Large intestine (tissue), 3 donors: ENCODE measurements at regions not wholly inside any gene's neighbourhood (a gene's known extent, or its start where the extent isn't known, plus 50 kb on each side); places are given as distances from the start of the nearest gene placed in this dataset.

Source experiments
- DNase-seq, 2 donors: peaks; one replicate each; pipeline versions ENCODE4 v3.0.0 to v3.0.0-alpha.2; 2013
- H3K27ac ChIP-seq: one replicate; pipeline ENCODE4 v1.5.1; 2013; ENCODE audit warnings: low read length
- H3K27me3 ChIP-seq: 2 replicates; pipeline ENCODE4 v1.6.1; 2013; ENCODE audit warnings: low read length; ENCODE audit not compliant: control insufficient read depth, insufficient read depth
- H3K36me3 ChIP-seq: 2 replicates; pipeline ENCODE4 v1.6.1; 2013; ENCODE audit warnings: low read length; ENCODE audit not compliant: control insufficient read depth, insufficient read depth
- H3K4me1 ChIP-seq: one replicate; pipeline ENCODE4 v1.6.1; 2013; ENCODE audit warnings: low read length; ENCODE audit not compliant: control insufficient read depth, insufficient read depth
- H3K4me3 ChIP-seq: one replicate; pipeline ENCODE4 v1.5.1; 2013; ENCODE audit warnings: low read length
- H3K9me3 ChIP-seq: one replicate; pipeline ENCODE4 v1.6.1; 2013; ENCODE audit warnings: mild to moderate bottlenecking, low read depth, low read length, moderate library complexity; ENCODE audit not compliant: control insufficient read depth
- WGBS: methylation state at CpG from one replicate; pipeline ENCODE4 v1.1.5; 2013; ENCODE audit warnings: low lambda C conversion rate; ENCODE audit not compliant: insufficient coverage; 5-methylcytosine and 5-hydroxymethylcytosine counted together

- Histone ChIP-seq H3K27me3 (no peaks in the 10 kb centered on the region), H3K27ac (no peak overlapping the region), H3K4me3 (no peak overlapping the region), H3K9me3 (no peaks in the 10 kb centered on the region), H3K4me1 (no peaks in the 10 kb centered on the region), H3K36me3 (no peaks in the 10 kb centered on the region)
- WGBS: 100% methylated on average over 1 of the region's 3 CpGs
- DNase-seq: no peak
These were observed 265.0 kb downstream of the RBM26 start for GRCh38 chr13:79141082-79141481.

DNA sequence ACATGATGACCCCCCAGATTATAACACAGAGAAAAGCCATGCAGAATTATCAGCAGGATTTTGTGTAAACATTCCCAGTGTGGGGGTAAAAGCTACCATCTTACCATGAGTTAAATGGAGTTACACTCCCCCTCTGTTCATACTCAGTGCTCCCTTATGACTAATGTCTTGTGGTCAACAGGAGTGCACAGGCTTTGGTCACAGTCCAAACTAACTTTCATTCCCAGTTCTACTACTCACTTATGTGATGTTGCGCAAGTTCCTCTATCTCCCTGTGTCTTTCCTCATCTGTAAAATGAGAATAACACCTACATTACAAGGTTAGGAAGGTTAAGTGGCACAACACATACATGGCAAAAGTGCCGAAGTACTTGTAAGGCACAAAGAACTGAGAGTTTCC, 277.9 kb downstream of the RBM26 start:
- WGBS: no CpG with 5 or more reads among the region's 2 CpGs
- H3K9me3 ChIP-seq: no peaks in the 10 kb centered on the region
- no peak overlapping the region for H3K4me3 ChIP-seq
- DNase-seq: no peak
- no peak overlapping the region for H3K27ac ChIP-seq
- no peaks in the 10 kb centered on the region for H3K27me3 ChIP-seq
- no peaks in the 10 kb centered on the region for H3K4me1 ChIP-seq
- no peaks in the 10 kb centered on the region for H3K36me3 ChIP-seq

GRCh38 chr13:79126706-79127105, 279.3 kb downstream of the RBM26 start:
- Histone ChIP-seq H3K4me1 (no peaks in the 10 kb centered on the region), H3K9me3 (no peaks in the 10 kb centered on the region), H3K36me3 (no peaks in the 10 kb centered on the region), H3K4me3 (no peak overlapping the region), H3K27ac (no peak overlapping the region), H3K27me3 (no peaks in the 10 kb centered on the region)
- 100% methylated on average over 1 of the region's 1 CpG for WGBS
- DNase-seq: no peak

- Histone ChIP-seq H3K4me3 (no peak overlapping the region), H3K36me3 (no peaks in the 10 kb centered on the region), H3K9me3 (peaks cover 3% of the 10 kb centered on the region), H3K27me3 (no peaks in the 10 kb centered on the region), H3K4me1 (no peaks in the 10 kb centered on the region), H3K27ac (no peak overlapping the region)
- DNase-seq: no peak
- WGBS: 80% methylated on average over 2 of the region's 2 CpGs
These were observed 281.9 kb downstream of the RBM26 start for GRCh38 chr13:79124183-79124582.

GRCh38 chr13:79121286-79121685, 284.8 kb downstream of the RBM26 start:
- Histone ChIP-seq H3K27ac (no peak overlapping the region), H3K4me3 (no peak overlapping the region), H3K4me1 (no peaks in the 10 kb centered on the region), H3K9me3 (peaks cover 3% of the 10 kb centered on the region), H3K36me3 (no peaks in the 10 kb centered on the region), H3K27me3 (no peaks in the 10 kb centered on the region)
- no peak for DNase-seq
- 70% methylated on average over 2 of the region's 4 CpGs for WGBS

GRCh38 chr13:79119578-79120107, 286.4 kb downstream of the RBM26 start:
- no peak overlapping the region for H3K4me3 ChIP-seq
- no peaks in the 10 kb centered on the region for H3K27me3 ChIP-seq
- peaks cover 3% of the 10 kb centered on the region for H3K9me3 ChIP-seq
- no peak overlapping the region for H3K27ac ChIP-seq
- DNase-seq: no peak
- WGBS: no CpG with 5 or more reads among the region's 34 CpGs
- no peaks in the 10 kb centered on the region for H3K36me3 ChIP-seq
- H3K4me1 ChIP-seq: no peaks in the 10 kb centered on the region

- H3K4me3 ChIP-seq: no peak overlapping the region
These were observed 294.0 kb downstream of the RBM26 start for GRCh38 chr13:79112016-79112415.

DNA sequence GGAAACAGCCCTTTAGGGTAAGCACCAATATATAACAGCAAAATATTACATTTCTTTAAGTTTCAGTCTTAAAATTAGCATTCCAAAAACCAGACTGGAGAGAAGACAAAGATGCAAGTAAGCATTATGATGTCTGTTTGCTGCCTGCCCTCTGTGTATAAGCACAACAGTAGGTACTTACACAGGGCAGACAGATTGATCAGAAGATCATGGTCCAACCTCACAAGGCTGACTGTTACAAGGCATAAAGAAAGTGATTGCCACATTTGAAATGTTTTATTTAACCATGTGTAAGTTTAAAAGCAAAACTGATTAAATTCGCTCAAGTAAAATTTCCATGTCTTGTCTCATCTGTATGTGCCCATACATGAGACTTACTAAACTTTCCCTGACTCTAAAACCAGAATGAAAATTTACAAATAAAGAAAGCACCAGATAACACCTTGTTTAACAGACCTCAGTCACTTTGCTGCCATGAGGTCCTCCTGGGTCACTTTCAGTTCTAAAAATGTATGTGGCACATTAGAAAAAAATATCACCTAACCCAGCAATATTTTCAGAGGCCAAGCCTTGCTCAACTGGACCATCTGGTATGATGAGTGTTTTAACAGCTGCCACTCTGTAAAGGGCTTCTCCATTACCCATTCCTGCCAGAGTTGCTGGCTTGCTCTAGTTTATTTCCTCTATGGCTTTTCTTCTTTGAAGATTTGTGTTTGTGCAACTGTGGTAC, 297.0 kb downstream of the RBM26 start:
- Histone ChIP-seq H3K4me1 (no peaks in the 10 kb centered on the region), H3K27me3 (no peaks in the 10 kb centered on the region), H3K9me3 (no peaks in the 10 kb centered on the region), H3K4me3 (no peak overlapping the region), H3K36me3 (no peaks in the 10 kb centered on the region), H3K27ac (no peak overlapping the region)
- 100% methylated on average over 1 of the region's 1 CpG for WGBS
- DNase-seq: no peak

More at GRCh38 chr13:79112016-79112415, 294.0 kb downstream of the RBM26 start:
- no peaks in the 10 kb centered on the region for H3K4me1 ChIP-seq
- no peaks in the 10 kb centered on the region for H3K36me3 ChIP-seq
- DNase-seq: no peak
- no peak overlapping the region for H3K27ac ChIP-seq
- no peaks in the 10 kb centered on the region for H3K9me3 ChIP-seq
- H3K27me3 ChIP-seq: no peaks in the 10 kb centered on the region

DNA sequence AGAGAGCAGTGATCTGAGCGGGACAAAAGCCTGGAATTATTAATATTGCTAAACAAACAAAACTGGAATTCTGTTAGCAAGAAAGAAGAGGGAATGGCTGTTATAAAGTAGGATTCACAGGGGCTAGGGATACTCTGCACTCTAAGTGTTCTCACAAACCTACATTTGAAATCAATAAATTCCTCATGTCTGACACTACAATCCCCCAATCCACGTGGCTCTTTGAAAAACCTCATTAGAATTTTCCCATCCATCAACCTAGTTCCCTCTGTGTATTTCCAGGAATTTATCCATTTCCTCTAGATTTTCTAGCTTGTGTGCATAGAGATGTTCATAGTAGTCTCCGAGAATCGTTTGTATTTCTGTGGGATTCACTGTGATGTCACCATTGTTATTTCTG, 307.5 kb downstream of the RBM26 start:
- Histone ChIP-seq H3K4me3 (no peak overlapping the region), H3K4me1 (no peaks in the 10 kb centered on the region), H3K27me3 (no peaks in the 10 kb centered on the region), H3K36me3 (no peaks in the 10 kb centered on the region), H3K9me3 (no peaks in the 10 kb centered on the region), H3K27ac (no peak overlapping the region)
- 33% methylated on average over 1 of the region's 4 CpGs for WGBS
- DNase-seq: no peak

- H3K4me3 ChIP-seq: no peak overlapping the region
- no CpG with 5 or more reads among the region's 1 CpG for WGBS
- no peaks in the 10 kb centered on the region for H3K36me3 ChIP-seq
These were observed 308.9 kb downstream of the RBM26 start for GRCh38 chr13:79097201-79097600.

DNA sequence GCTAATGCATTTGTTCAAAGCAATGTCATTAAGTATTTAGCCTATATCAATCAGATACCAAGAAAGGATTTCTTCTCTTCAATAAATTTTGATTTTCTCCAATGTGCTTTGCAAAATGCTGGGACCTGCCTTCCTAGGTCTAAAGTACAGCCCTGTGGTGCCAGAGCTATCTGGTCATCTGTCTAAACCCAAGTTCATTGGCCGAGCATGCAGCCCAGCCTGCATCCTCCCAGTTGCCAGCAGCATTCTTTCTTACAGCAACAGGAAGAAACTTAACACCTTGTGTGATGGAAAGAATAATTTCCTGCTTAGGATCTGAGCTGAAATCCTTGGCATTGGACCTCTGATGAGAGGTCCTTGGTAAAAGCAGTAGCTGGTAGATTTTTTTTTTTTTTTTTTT, 310.0 kb downstream of the RBM26 start:
- no peaks in the 10 kb centered on the region for H3K4me1 ChIP-seq
- no peak for DNase-seq
- H3K27me3 ChIP-seq: no peaks in the 10 kb centered on the region
- no peaks in the 10 kb centered on the region for H3K9me3 ChIP-seq
- H3K36me3 ChIP-seq: no peaks in the 10 kb centered on the region
- no CpG with 5 or more reads among the region's 1 CpG for WGBS
- no peak overlapping the region for H3K4me3 ChIP-seq
- no peak overlapping the region for H3K27ac ChIP-seq

More at GRCh38 chr13:79097201-79097600, 308.9 kb downstream of the RBM26 start:
- Histone ChIP-seq H3K9me3 (no peaks in the 10 kb centered on the region), H3K27me3 (no peaks in the 10 kb centered on the region), H3K4me1 (no peaks in the 10 kb centered on the region), H3K27ac (no peak overlapping the region)
- DNase-seq: no peak
